ENCODE measurements at regions not wholly inside any gene's neighbourhood (a gene's known extent, or its start where the extent isn't known, plus 50 kb on each side); places are given as distances from the start of the nearest gene placed in this dataset.

GRCh38 chr16:24446189-24446588, 93.2 kb upstream of the RBBP6 start:
- DNase-seq (ENCODE audit: low read depth): no peak
- H3K4me3 ChIP-seq (ENCODE audit: low read depth, low read length): no peak overlapping the region
- TF ChIP-seq MAX (IDR thresholded peaks at IDR 0.05; ENCODE audit: low read depth, low read length): no peak

DNA sequence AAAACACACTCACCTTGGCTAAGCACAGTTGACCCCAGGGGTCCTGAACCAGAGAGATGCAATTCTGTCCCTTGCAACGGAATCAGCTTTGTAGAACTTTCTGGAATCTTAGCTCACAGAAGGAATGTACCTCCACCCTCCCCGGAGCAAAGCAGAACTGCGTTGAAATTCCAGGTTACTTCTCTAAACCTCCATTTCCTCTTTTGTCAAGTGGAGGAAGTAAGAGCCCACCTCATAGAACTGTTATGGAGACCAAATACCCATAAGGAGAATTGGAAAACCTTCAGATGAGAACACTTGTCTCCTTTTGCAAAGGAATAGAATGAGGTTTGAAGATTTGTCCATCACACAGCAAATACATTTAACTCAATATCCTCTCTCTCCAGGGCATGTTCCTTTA, 86.6 kb upstream of the RBBP6 start:
- no peak overlapping the region for H3K4me3 ChIP-seq (ENCODE audit: low read depth, low read length)
- no peak for TF ChIP-seq POLR2A (IDR thresholded peaks at IDR 0.05; ENCODE audit: extremely low read depth, insufficient read length)
- DNase-seq (ENCODE audit: low read depth): no peak

- no peak for DNase-seq (ENCODE audit: low read depth)
- TF ChIP-seq, protein P1, sequence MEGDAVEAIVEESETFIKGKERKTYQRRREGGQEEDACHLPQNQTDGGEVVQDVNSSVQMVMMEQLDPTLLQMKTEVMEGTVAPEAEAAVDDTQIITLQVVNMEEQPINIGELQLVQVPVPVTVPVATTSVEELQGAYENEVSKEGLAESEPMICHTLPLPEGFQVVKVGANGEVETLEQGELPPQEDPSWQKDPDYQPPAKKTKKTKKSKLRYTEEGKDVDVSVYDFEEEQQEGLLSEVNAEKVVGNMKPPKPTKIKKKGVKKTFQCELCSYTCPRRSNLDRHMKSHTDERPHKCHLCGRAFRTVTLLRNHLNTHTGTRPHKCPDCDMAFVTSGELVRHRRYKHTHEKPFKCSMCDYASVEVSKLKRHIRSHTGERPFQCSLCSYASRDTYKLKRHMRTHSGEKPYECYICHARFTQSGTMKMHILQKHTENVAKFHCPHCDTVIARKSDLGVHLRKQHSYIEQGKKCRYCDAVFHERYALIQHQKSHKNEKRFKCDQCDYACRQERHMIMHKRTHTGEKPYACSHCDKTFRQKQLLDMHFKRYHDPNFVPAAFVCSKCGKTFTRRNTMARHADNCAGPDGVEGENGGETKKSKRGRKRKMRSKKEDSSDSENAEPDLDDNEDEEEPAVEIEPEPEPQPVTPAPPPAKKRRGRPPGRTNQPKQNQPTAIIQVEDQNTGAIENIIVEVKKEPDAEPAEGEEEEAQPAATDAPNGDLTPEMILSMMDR (IDR thresholded peaks at IDR 0.05; ENCODE audit: low read depth, low read length): no peak
- TF ChIP-seq MYC (IDR thresholded peaks at IDR 0.05; ENCODE audit: low read depth, low read length) (no peak), MAX (IDR thresholded peaks at IDR 0.05; ENCODE audit: low read depth, low read length) (no peak), POLR2A (IDR thresholded peaks at IDR 0.05; ENCODE audit: extremely low read depth, insufficient read length) (no peak)
- no peak overlapping the region for H3K4me3 ChIP-seq (ENCODE audit: low read depth, low read length)
Observed at GRCh38 chr16:24463196-24463945, 76.0 kb upstream of the RBBP6 start.

DNA sequence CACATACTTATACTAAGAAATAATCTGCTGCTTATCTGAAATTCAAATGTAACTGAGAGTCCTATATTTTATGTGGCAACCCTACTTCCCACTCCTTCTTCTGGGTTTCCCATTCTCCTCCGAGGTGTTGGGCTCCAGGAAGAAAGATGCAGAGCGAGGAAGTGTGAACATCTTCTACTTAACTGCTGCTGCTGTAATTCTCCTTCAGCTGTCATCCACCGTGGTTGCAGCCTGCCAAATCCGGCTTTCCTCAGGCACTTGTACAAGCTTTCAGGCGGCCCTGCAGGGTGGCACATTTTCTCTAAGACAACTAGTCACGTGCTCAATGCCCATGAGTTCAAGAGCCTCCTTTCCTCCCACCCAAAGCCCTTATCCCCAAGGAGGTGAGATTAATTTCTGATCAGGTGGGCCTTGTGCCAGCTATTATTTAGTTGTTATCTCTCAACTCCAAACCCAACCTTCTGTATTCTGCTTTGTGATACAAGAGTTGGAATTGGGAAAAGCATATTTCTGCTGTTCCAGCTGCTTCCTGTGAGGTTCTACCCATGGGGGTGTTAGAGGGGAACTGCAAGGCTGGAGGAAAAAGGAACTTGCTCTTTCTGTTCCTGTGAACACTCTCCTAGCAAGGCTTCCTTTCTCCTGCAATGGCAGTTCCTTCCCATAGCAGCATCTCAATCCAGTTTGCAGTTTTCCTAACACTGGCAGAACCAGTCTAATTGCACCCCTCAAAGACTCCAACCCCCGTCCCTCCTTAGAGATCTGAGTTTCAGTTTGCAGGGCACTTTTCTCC, 67.6 kb upstream of the RBBP6 start:
- H3K4me3 ChIP-seq (ENCODE audit: low read depth, low read length): no peak overlapping the region
- no peak for DNase-seq (ENCODE audit: low read depth)

GRCh38 chr16:24477492-24477891, 61.9 kb upstream of the RBBP6 start:
- DNase-seq (ENCODE audit: low read depth): no peak
- TF ChIP-seq POLR2A (IDR thresholded peaks at IDR 0.05; ENCODE audit: extremely low read depth, insufficient read length): no peak
- TF ChIP-seq MYC (IDR thresholded peaks at IDR 0.05; ENCODE audit: low read depth, low read length): no peak
- TF ChIP-seq MAX (IDR thresholded peaks at IDR 0.05; ENCODE audit: low read depth, low read length): no peak
- TF ChIP-seq, protein P1 (IDR thresholded peaks at IDR 0.05; ENCODE audit: low read depth, low read length): no peak
- no peak overlapping the region for H3K4me3 ChIP-seq (ENCODE audit: low read depth, low read length)

More for the DNA sequence above, 67.6 kb upstream of the RBBP6 start:
- no peak for TF ChIP-seq POLR2A (IDR thresholded peaks at IDR 0.05; ENCODE audit: extremely low read depth, insufficient read length)
- no peak for TF ChIP-seq MYC (IDR thresholded peaks at IDR 0.05; ENCODE audit: low read depth, low read length)
- TF ChIP-seq, protein P1 (IDR thresholded peaks at IDR 0.05; ENCODE audit: low read depth, low read length): no peak
- no peak for TF ChIP-seq MAX (IDR thresholded peaks at IDR 0.05; ENCODE audit: low read depth, low read length)

GRCh38 chr16:24478401-24478800, 61.0 kb upstream of the RBBP6 start:
- H3K4me3 ChIP-seq (ENCODE audit: low read depth, low read length): no peak overlapping the region
- DNase-seq (ENCODE audit: low read depth): no peak
- no peak for TF ChIP-seq MAX (IDR thresholded peaks at IDR 0.05; ENCODE audit: low read depth, low read length)
- TF ChIP-seq, protein P1 (IDR thresholded peaks at IDR 0.05; ENCODE audit: low read depth, low read length): no peak
- TF ChIP-seq MYC (IDR thresholded peaks at IDR 0.05; ENCODE audit: low read depth, low read length): no peak
- TF ChIP-seq POLR2A (IDR thresholded peaks at IDR 0.05; ENCODE audit: extremely low read depth, insufficient read length): no peak

All from NB4 (cell line).